Brain pericyte (primary cell): ENCODE measurements at regions not wholly inside any gene's neighbourhood (a gene's known extent, or its start where the extent isn't known, plus 50 kb on each side); places are given as distances from the start of the nearest gene placed in this dataset.
"Not testable (repeated sequence)": the region's sequence is repeated elsewhere in the genome, so short reads cannot be mapped to it uniquely, and the experiment has no call there.

Experiments used
- DNase-seq: peaks from one replicate; pipeline ENCODE4 v3.0.0-alpha.2; 2012; ENCODE audit warnings: low read depth, low spot score

- DNase-seq, result no peak
Measured at GRCh38 chr14:54010981-54011380, 54.4 kb upstream of the BMP4 start.

GRCh38 chr14:54023027-54023426 is 66.4 kb upstream of the BMP4 start:
- DNase-seq, result no peak

GRCh38 chr14:54025661-54026060 is 69.0 kb upstream of the BMP4 start:
- DNase-seq, result no peak

DNA sequence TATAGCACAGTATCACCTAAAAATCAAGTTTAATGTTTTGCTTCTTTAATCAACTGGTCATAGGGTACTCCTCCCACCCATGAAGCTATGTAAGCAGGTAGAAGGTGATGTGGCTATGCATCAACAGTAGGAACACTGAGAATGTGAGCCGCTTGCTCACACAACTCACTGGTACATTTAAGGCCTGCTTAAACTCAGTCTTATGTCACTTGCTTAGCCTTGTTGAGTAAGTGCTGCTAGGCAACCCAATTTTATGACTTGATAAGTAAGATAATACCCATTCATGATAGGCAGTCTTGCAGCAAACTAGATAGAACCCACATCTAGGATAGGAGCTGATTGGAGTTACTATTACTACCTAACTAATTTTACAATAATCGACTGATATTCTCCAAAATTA is 70.0 kb upstream of the BMP4 start:
- DNase-seq, result no peak

- not testable (repeated sequence) for DNase-seq
Measured at GRCh38 chr14:54030996-54031395, 74.4 kb upstream of the BMP4 start.

GRCh38 chr14:54033285-54033684 is 76.7 kb upstream of the BMP4 start:
- DNase-seq, result not testable (repeated sequence)

- DNase-seq, result no peak
Measured at GRCh38 chr14:54038724-54039123, 82.1 kb upstream of the BMP4 start.

- no peak for DNase-seq
Measured at GRCh38 chr14:54039311-54039710, 82.7 kb upstream of the BMP4 start.

GRCh38 chr14:54040846-54041245 is 84.2 kb upstream of the BMP4 start:
- DNase-seq, result no peak

DNA sequence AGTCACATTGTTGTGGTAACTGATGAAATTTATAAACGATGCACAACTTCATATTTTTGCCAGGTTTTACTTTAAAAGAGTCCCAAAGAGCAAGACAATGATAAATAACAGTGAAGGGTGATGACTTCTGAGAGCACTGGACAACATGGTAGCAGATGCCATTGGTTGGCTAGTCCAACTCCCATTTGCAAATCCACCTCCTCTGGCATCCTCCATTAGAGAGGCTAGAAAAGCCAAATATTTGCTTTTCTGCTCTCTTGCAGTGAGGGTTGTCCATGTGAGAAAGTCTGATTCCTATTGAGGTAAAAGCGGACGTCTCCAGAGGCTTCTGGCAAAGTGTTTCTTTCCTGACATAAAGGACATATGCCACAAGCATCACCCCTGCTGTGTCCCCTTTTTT is 89.6 kb upstream of the BMP4 start:
- DNase-seq, result no peak

GRCh38 chr14:54047645-54048308 is 91.2 kb upstream of the BMP4 start:
- DNase-seq, result no peak

DNA sequence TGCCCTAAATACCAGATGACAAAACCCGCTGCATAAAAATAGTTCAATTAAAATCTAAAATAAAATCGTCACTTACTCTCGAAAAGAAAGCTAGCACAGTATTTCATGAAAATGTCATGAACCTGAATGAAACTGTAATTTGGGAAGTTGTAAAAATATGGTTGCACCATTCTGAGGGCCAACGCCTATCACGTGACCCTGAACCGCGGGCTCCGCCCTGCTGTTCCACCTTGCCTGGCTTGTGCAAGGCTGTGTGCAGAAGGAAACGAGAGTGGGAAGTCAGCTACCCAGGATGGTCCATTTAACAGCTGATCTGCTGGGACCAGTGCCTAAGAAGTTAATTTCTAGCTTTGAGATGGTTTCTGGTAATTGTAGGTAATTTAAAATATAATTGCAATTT is 91.7 kb upstream of the BMP4 start:
- DNase-seq, result no peak

DNA sequence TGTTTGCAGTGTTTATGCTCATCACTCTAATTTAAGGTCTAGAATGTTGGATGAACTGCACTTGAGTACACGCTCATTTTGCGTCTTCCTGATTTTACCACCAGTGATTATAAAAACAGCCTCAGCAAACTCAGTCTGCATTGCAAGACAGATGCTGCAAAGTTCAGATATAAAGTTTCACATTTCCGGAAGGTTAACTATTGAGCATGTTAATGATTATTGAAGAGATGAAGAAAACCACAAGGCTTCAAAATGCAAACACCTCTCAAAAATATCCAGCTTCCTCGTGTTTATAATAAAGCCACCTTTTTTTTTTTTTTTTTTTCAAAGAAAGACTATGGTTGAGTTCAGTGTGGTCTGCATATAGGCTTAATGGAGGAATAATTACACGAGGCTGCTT is 92.1 kb upstream of the BMP4 start:
- no peak for DNase-seq

GRCh38 chr14:54050759-54051158 is 94.1 kb upstream of the BMP4 start:
- no peak for DNase-seq

GRCh38 chr14:54052696-54053385 is 96.2 kb upstream of the BMP4 start:
- no peak for DNase-seq

- DNase-seq, result no peak
Measured at GRCh38 chr14:54053386-54053745, 96.7 kb upstream of the BMP4 start.

DNA sequence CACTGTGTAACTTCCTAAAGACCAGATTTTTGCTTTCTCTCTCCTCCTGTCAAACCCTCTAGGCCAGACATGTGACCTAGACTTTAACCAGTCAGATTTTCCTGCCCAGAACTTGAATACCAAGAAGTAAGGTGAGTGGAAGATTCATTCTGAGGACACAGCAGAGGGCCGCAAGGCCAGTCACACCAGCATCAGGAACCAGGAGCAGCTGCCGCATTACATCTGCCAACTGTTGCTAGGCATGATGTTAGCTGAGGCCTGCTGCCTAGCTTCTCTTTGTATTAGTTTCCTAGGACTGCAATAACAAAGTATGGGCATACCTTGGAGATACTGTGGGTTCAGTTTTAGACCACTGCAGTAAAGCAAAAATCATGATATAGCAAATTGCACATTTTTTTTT is 101.9 kb upstream of the BMP4 start:
- no peak for DNase-seq

DNA sequence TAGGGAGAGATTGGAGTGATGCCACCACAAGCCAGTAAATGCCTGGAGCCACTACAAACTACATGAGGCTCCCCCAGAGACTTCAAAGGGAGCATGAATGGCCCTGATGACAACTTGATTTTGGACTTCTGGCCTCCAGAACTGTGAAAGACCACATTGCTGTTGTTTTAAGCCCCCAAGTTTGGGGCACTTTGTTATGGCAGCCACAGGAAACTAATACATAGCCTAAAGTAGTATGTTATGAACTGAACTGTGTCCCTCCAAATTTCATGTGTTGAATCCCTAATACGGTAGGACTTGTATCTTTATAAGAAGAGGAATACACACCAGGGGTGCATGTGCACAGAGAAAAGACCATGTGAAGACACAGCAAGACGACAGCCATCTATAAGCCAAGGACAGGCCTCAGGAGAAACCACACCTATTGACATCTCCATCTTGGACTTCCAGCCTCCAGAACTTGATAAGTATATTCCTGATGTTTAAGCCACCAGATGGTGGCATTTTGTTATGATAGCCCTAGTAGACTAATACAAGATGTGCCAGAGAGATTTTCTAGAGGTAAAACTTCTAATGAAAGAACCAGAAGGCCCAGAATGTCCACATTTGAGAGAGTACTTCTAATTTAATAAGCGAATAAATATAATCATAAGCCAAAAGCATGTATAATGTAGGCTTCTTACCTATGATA is 127.1 kb upstream of the BMP4 start:
- no peak for DNase-seq

DNA sequence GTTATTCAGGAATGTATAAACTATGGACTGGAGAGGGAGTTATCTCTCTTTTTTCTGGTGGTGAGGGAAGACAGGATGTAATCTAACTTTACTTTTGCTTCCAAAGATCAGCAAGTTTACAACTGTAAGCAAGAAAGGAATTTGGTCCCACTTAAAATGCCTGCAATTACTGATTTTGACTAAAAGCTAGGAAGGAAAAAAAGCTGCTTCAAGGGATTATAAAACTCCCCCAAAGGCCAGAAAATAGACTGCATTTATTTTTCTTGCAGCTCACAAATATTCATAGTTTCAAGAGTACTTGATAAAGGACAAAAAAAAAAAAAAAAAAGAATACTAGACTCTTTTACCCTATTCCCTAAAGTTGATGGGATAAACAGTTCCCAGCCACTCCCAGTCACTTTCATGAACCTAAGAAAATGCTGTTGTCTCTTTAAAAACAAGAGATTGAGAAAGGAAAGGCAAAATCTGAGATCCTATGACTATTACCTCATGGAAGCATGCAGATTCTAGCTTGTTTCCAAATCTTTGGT is 128.7 kb upstream of the BMP4 start:
- DNase-seq, result no peak

GRCh38 chr14:54085841-54086240 is 129.2 kb upstream of the BMP4 start:
- DNase-seq, result no peak

DNA sequence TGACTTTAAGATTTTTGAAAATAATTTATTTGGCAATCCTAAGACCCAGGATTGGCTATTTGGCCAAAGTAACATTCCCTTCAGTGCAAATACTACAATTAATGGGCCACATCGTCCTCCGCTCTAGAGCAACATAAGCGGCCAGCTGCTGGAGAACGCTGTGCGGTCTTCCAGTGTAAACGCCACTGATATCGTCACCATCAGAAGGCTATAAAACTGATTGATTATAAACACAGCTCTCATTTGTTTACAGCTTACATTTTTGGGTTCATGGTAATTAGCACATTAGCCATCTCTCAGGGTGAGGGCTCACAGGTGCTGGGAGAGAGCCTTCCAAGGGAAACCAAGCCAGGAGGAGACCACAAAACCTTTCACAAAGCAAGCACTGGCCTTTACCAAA is 130.1 kb upstream of the BMP4 start:
- DNase-seq, result no peak

- DNase-seq, result no peak
Measured at GRCh38 chr14:54087376-54087775, 130.8 kb upstream of the BMP4 start.

- no peak for DNase-seq
Measured at GRCh38 chr14:54088271-54088670, 131.6 kb upstream of the BMP4 start.
